ENCODE measurements at regions not wholly inside any gene's neighbourhood (a gene's known extent, or its start where the extent isn't known, plus 50 kb on each side); places are given as distances from the start of the nearest gene placed in this dataset.

DNA sequence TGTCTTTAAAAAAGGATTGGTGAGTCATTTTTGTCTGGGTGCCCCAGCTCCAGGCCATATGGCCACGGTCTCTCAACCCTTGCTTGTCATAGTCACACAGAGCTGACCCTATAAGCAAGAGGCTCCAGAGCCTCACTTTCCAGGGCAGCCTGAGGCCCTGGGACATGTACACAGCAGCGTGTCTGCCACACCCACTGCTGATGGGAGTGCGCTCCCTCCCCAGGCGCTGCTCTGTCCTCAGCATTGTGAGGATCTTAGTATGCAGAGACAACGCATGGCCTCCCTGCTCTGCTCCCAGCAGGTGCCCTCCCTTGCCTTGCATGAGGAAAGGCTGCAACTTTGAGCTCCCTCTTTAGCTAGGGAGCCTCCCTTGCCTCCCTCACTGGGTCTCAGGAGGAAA, 80.8 kb upstream of the CRHR1 start:
- H3K27ac Mint-ChIP-seq, result no peak overlapping the region
- no peaks in the 10 kb centered on the region for H3K36me3 Mint-ChIP-seq
- no peak for DNase-seq
- peaks cover 34% of the 10 kb centered on the region for H3K27me3 Mint-ChIP-seq
- H3K9me3 Mint-ChIP-seq, result no peaks in the 10 kb centered on the region
- peaks cover 6% of the 10 kb centered on the region for H3K4me1 Mint-ChIP-seq
- H3K4me3 Mint-ChIP-seq, result no peak overlapping the region

DNA sequence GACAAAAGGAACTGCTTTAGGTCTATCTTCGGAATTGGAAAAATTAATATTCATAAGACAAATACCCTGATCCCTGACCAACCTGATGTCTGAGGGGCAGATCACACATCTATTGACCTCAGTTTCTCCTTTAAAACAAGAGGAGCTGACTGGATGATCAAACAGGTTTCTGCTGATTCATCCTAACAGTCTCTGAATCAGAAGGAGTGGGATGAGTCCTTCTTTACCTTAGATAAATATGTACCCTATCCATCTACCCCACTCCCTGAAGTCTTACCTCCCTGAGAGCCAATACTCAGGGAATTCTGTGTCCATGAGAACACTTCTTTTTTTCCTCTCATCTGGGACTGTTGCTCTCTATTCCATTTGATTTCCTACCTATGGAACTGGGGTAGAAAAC, 80.3 kb upstream of the CRHR1 start:
- Mint-ChIP-seq H3K27ac (no peak overlapping the region), H3K4me1 (peaks cover 6% of the 10 kb centered on the region), H3K4me3 (no peak overlapping the region), H3K9me3 (no peaks in the 10 kb centered on the region), H3K36me3 (no peaks in the 10 kb centered on the region), H3K27me3 (peaks cover 34% of the 10 kb centered on the region)
- no peak for DNase-seq

DNA sequence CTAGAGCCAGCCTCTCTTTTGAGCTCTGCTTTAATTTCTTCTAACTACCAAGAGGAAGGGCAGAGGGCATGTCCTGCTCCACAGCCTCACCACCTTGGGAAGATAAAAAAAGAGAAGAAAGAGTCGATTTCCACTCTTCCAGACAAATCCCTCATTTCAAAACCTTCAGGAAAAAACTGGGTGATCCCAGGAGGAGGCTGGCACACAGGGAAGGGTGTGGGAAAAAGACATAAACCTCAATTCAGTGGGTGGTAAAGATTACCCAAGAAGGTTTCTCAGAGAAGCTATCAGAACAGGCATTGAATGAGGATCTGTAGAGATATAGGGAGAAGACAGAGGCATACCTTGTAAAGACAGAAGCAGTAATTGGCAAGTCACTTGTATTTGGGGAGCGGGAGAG, 79.9 kb upstream of the CRHR1 start:
- Mint-ChIP-seq H3K4me3 (no peak overlapping the region), H3K27ac (no peak overlapping the region), H3K4me1 (peaks cover 6% of the 10 kb centered on the region), H3K27me3 (peaks cover 34% of the 10 kb centered on the region), H3K36me3 (no peaks in the 10 kb centered on the region), H3K9me3 (no peaks in the 10 kb centered on the region)
- no peak for DNase-seq

DNA sequence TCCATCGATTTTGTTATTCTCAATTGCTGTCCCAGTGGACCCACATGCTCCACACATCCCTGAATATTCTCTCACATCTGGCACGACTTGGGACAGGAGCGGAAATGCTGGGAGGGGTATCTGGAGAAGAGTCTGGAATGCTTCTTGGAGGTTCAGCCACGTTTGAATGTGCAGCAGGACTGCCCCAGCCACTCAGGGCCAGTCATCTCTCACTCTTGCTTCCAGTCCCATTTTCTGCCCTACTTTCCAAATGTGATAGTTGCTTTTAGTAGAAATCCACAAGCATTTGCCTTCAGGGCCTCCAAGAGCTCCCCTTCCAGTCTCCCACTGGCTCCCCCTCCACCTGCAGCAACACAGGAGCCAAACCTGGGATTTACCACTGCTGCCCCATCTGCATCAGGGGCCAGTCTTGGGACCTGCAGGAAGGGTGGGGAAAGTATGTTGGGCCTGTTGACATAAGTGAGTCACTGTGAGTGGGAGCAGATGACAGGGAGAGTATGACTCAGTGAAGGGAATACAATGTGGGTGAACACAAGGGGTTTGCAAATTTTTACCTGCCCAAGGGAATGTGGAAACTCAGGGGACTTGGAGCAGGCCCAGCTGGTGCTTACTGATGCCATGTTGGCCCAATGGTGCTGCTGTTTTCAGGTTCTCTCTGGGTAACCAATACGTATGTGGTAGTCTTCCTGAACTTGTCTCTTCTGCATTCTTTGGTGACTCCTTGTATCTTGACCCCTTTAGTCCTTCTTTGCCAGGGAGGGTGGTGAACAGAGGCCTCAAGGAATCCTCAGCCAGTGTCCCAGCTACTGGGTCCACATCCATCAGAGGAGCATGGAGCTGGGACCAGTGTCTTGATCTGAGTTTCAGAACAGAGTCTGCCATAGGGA, 78.8 kb upstream of the CRHR1 start:
- H3K27me3 Mint-ChIP-seq, result peaks cover 30% of the 10 kb centered on the region
- H3K27ac Mint-ChIP-seq, result no peak overlapping the region
- peaks cover 6% of the 10 kb centered on the region for H3K4me1 Mint-ChIP-seq

GRCh38 chr17:45706033-45706432, 78.1 kb upstream of the CRHR1 start:
- H3K4me1 Mint-ChIP-seq, result peaks cover 6% of the 10 kb centered on the region
- no peak overlapping the region for H3K27ac Mint-ChIP-seq
- DNase-seq, result no peak
- no peak overlapping the region for H3K4me3 Mint-ChIP-seq
- H3K27me3 Mint-ChIP-seq, result peaks cover 26% of the 10 kb centered on the region
- H3K36me3 Mint-ChIP-seq, result no peaks in the 10 kb centered on the region
- H3K9me3 Mint-ChIP-seq, result no peaks in the 10 kb centered on the region

More for the DNA sequence above, 78.8 kb upstream of the CRHR1 start:
- H3K9me3 Mint-ChIP-seq, result no peaks in the 10 kb centered on the region
- H3K36me3 Mint-ChIP-seq, result no peaks in the 10 kb centered on the region
- H3K4me3 Mint-ChIP-seq, result no peak overlapping the region
- DNase-seq, result peak; percentile 4

DNA sequence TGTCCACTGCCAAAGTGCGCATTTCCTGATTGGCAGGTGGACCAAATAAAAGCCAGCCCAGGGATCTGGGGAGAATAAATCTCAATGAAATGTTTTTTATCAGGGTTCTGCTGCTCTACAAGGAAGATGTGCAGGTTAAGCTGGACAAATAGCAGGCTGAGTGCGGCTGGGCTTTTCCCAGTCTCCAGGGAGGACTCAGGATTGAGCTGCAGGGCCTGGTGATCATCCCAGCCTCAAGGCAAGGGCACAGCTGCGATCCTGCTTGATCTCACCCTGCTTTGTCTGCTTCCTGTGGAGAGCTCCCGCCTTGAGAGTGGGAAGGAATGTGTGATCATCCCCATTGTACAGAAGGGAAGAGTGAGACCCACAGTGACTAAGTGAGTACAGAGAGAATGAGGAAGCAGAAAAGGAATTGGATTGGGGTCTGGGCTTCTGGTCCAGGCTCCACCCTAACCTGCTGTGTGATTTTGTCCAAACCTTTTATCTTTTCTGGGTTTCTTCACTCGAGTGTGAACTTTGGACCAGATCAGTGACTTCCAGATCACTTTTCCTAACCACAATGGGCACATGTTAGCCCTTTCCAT, 75.3 kb upstream of the CRHR1 start:
- H3K27ac Mint-ChIP-seq, result no peak overlapping the region

GRCh38 chr17:45709728-45710288, 74.3 kb upstream of the CRHR1 start:
- no peak for DNase-seq
- Mint-ChIP-seq H3K27ac (no peak overlapping the region), H3K9me3 (no peaks in the 10 kb centered on the region), H3K4me3 (no peak overlapping the region), H3K27me3 (peaks cover 9% of the 10 kb centered on the region), H3K36me3 (no peaks in the 10 kb centered on the region), H3K4me1 (peaks cover 6% of the 10 kb centered on the region)

More for the DNA sequence above, 75.3 kb upstream of the CRHR1 start:
- H3K27me3 Mint-ChIP-seq, result peaks cover 12% of the 10 kb centered on the region
- H3K9me3 Mint-ChIP-seq, result no peaks in the 10 kb centered on the region
- peaks cover 6% of the 10 kb centered on the region for H3K4me1 Mint-ChIP-seq
- no peaks in the 10 kb centered on the region for H3K36me3 Mint-ChIP-seq
- no peak overlapping the region for H3K4me3 Mint-ChIP-seq
- no peak for DNase-seq

- Mint-ChIP-seq H3K4me3 (no peak overlapping the region), H3K27me3 (peaks cover 34% of the 10 kb centered on the region), H3K36me3 (no peaks in the 10 kb centered on the region), H3K9me3 (no peaks in the 10 kb centered on the region), H3K4me1 (no peaks in the 10 kb centered on the region), H3K27ac (no peak overlapping the region)
- DNase-seq, result no peak
Measured at GRCh38 chr17:45715787-45716186, 68.3 kb upstream of the CRHR1 start.

GRCh38 chr17:45718791-45719190, 65.3 kb upstream of the CRHR1 start:
- H3K9me3 Mint-ChIP-seq, result peaks cover under 1% of the 10 kb centered on the region
- DNase-seq, result no peak
- no peak overlapping the region for H3K4me3 Mint-ChIP-seq
- peaks cover 36% of the 10 kb centered on the region for H3K27me3 Mint-ChIP-seq
- no peaks in the 10 kb centered on the region for H3K36me3 Mint-ChIP-seq
- no peak overlapping the region for H3K27ac Mint-ChIP-seq
- H3K4me1 Mint-ChIP-seq, result no peaks in the 10 kb centered on the region

DNA sequence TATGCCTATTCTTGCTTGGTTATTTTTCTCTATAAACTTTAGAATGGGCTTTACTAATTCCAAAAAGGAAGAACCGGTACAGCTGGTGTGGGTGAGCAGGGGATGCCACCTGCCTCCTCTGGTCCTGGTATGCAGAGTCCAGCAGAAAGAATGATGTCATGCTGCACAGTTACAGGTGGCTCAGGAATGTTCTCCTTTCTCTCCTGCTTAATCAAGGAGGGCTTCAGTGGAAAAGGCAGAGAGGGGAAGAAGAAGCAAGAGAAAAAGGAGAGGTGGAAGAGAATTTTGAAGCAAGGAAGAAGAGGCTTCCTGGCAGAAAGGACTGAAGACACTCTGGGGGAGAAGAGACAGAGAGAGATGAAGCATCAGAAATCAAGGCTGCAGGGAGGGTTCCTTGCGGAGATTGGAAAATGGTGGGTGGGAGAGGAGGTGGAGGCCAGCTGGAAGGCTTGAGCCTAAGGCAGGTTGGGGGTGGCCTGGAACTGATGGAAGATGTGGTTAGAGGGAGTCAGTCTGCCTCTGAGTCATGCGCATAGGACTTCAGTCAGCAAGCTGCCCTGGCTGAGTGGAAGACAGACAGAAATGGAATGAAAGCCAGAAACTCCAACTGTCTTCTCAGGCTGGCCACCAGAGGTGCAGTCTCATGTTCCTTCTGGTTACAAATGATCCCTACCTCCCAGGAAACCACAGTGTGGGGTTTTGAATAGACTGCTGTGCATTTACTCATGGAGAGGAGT, 64.6 kb upstream of the CRHR1 start:
- Mint-ChIP-seq H3K36me3 (peaks cover 2% of the 10 kb centered on the region), H3K9me3 (peaks cover 3% of the 10 kb centered on the region), H3K4me1 (no peaks in the 10 kb centered on the region), H3K27me3 (peaks cover 36% of the 10 kb centered on the region), H3K27ac (no peak overlapping the region), H3K4me3 (no peak overlapping the region)
- peak; percentile 4 for DNase-seq

GRCh38 chr17:45720386-45720785, 63.7 kb upstream of the CRHR1 start:
- H3K9me3 Mint-ChIP-seq, result peaks cover 3% of the 10 kb centered on the region
- no peak overlapping the region for H3K27ac Mint-ChIP-seq
- peaks cover 2% of the 10 kb centered on the region for H3K36me3 Mint-ChIP-seq
- no peak overlapping the region for H3K4me3 Mint-ChIP-seq
- DNase-seq, result no peak
- peaks cover 38% of the 10 kb centered on the region for H3K27me3 Mint-ChIP-seq
- H3K4me1 Mint-ChIP-seq, result no peaks in the 10 kb centered on the region

DNA sequence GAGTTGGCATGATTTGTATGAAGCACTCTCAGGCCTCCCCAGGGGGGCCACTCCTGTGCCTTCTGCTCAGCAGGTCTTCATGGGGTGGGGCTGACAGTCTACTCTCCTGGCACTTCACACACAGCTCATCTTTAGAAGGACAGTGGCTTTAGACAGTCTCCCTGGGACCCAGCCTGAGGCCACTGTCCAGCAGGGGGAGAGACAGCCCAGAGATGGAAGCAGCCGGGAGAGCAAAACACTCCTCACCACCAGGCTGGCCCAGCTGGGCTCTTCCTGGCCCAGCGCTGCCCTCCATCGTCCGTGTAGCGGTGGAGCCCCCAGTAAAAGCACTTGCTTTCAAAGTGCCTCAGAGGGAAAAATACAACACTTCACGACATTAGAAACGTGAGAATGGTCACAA, 62.0 kb upstream of the CRHR1 start:
- no peak for DNase-seq
- Mint-ChIP-seq H3K27ac (no peak overlapping the region), H3K27me3 (peaks cover 43% of the 10 kb centered on the region), H3K36me3 (peaks cover 2% of the 10 kb centered on the region), H3K4me1 (no peaks in the 10 kb centered on the region), H3K9me3 (peaks cover 6% of the 10 kb centered on the region), H3K4me3 (no peak overlapping the region)

GRCh38 chr17:45729294-45729907, 54.7 kb upstream of the CRHR1 start:
- Mint-ChIP-seq H3K27me3 (peaks cover 49% of the 10 kb centered on the region), H3K27ac (no peak overlapping the region), H3K4me3 (no peak overlapping the region)

GRCh38 chr17:45730192-45730591, 53.9 kb upstream of the CRHR1 start:
- Mint-ChIP-seq H3K27ac (no peak overlapping the region), H3K4me3 (no peak overlapping the region), H3K9me3 (peaks cover 15% of the 10 kb centered on the region), H3K36me3 (peaks cover 2% of the 10 kb centered on the region), H3K4me1 (no peaks in the 10 kb centered on the region), H3K27me3 (peaks cover 44% of the 10 kb centered on the region)
- DNase-seq, result no peak

More at GRCh38 chr17:45729294-45729907, 54.7 kb upstream of the CRHR1 start:
- no peak for DNase-seq
- peaks cover 15% of the 10 kb centered on the region for H3K9me3 Mint-ChIP-seq
- H3K4me1 Mint-ChIP-seq, result no peaks in the 10 kb centered on the region
- H3K36me3 Mint-ChIP-seq, result peaks cover 2% of the 10 kb centered on the region

DNA sequence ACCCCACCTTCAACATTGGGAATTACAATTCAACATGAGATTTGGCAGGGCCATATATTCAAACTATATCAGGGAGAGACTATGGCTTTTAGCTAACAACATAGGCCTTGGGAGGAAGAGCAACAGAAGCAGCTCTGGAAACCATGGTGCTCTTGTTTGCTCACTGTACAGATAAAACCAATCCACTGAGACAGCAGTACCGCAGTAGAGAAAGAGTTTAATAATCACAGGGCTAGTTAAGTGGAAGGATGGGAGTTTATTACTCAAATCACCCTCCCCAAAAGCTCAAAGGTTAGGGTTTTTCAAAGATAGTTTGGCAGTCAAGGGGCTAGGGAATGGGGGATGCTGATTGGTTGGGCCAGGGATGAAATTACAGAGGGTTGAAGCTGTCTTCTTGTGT, 52.7 kb upstream of the CRHR1 start:
- DNase-seq, result no peak
- Mint-ChIP-seq H3K36me3 (peaks cover 2% of the 10 kb centered on the region), H3K27me3 (peaks cover 31% of the 10 kb centered on the region), H3K4me1 (no peaks in the 10 kb centered on the region), H3K9me3 (peaks cover 12% of the 10 kb centered on the region), H3K4me3 (no peak overlapping the region), H3K27ac (no peak overlapping the region)
